ENCODE measurements at regions not wholly inside any gene's neighbourhood (a gene's known extent, or its start where the extent isn't known, plus 50 kb on each side); places are given as distances from the start of the nearest gene placed in this dataset.

DNA sequence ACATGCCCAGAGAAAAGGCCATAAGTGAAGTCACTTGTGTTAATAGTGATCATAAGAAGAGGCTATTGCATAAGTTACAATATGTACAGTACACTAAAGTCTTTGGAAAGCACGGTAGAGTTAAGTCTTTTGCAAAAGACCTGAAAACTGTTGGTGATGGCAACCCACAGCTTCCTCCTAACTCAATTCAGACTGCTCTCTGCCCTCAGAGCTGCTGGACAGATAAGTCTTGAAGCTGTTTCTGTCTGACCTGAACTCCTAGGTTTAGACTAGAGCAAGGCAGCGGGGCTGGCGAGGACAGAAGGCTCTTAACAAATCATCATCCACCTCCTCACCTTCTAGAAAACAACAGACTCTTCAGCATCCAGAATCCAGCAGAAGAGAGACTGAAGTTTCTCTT lies 125.4 kb downstream of the CD24 start:
- peak overlapping the region; percentile 71 for H3K27ac ChIP-seq (ENCODE audit: extremely low read depth, low read depth, low read length)
- H3K4me1 ChIP-seq (replicated peaks in 1 of 2; ENCODE audit: control insufficient read depth in 2 of 2, insufficient read depth in 2 of 2, low read length in 2 of 2), result peaks cover 4 to 43% of the 10 kb centered on the region in 2 experiments
- peak; percentile 63 for ATAC-seq
- H3K4me2 ChIP-seq (ENCODE audit: insufficient read depth, low read length), result peak overlapping the region; percentile 20; the same call in 1 of the 2 replicates
- H3K79me2 ChIP-seq (ENCODE audit: control insufficient read depth, insufficient read depth, low read length), result no peaks in the 10 kb centered on the region
- H3K9me1 ChIP-seq (ENCODE audit: control insufficient read depth, insufficient read depth, low read length), result no peaks in the 10 kb centered on the region
- H3K36me3 ChIP-seq (ENCODE audit: control insufficient read depth, insufficient read depth, low read length), result no peaks in the 10 kb centered on the region
- in situ Hi-C loops (cut with MboI), result no loop called here
- no peaks in the 10 kb centered on the region for H4K20me1 ChIP-seq (replicated peaks; ENCODE audit: control insufficient read depth, insufficient read depth, low read length)
- ChIA-PET POLR2A (interaction anchor here (1.5 kb wide), 1 partner anchor 11 kb away, joined by 3 read pairs; no protein-coding TSS in a partner anchor), CTCF (ENCODE audit: low intra/inter-chr PET ratio) (no interaction called here)
- no peaks in the 10 kb centered on the region for H3K9me3 ChIP-seq (replicated peaks; ENCODE audit: control insufficient read depth, insufficient read depth, low read depth, low read length)
- DNase-seq (ENCODE audit: extremely low read depth in 1 of 4, low spot score in 3 of 4), result peak in 2 of 4 experiments; percentile 43 to 68
- intact Hi-C loops (cut with micrococcal nuclease), result loop anchor here (5.0 kb wide), 1 partner anchor 38 kb away; no protein-coding TSS in a partner anchor
- peak overlapping the region; percentile 90 for H2AFZ ChIP-seq (ENCODE audit: low read depth, low read length)
- 13% methylated on average over 3 of the region's 3 CpGs for WGBS (ENCODE audit: insufficient coverage, low coverage, missing lambda C conversion rate)
- peak overlapping the region in 1 of 2 experiments; percentile 4; a peak in 2 of 4 replicates for H3K9ac ChIP-seq (ENCODE audit: insufficient read depth in 1 of 2, low read depth in 2 of 2, low read length in 2 of 2)
- no peak overlapping the region for H3K4me3 ChIP-seq
- peak; percentile 60 for FAIRE-seq
- no TSS peak for BruUV-seq (replicated peaks)
- H3K27me3 ChIP-seq (ENCODE audit: control insufficient read depth in 2 of 2, insufficient read depth in 2 of 2, low read length in 2 of 2), result no peaks in the 10 kb centered on the region
- TF ChIP-seq KAT8 (IDR thresholded peaks at IDR 0.05; ENCODE audit: low read depth), result no peak
- TF ChIP-seq, protein P1, sequence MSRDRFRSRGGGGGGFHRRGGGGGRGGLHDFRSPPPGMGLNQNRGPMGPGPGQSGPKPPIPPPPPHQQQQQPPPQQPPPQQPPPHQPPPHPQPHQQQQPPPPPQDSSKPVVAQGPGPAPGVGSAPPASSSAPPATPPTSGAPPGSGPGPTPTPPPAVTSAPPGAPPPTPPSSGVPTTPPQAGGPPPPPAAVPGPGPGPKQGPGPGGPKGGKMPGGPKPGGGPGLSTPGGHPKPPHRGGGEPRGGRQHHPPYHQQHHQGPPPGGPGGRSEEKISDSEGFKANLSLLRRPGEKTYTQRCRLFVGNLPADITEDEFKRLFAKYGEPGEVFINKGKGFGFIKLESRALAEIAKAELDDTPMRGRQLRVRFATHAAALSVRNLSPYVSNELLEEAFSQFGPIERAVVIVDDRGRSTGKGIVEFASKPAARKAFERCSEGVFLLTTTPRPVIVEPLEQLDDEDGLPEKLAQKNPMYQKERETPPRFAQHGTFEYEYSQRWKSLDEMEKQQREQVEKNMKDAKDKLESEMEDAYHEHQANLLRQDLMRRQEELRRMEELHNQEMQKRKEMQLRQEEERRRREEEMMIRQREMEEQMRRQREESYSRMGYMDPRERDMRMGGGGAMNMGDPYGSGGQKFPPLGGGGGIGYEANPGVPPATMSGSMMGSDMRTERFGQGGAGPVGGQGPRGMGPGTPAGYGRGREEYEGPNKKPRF (IDR thresholded peaks at IDR 0.05; ENCODE audit: low read depth, low read length), result no peak
- no peak for TF ChIP-seq PTBP1 (IDR thresholded peaks at IDR 0.05; ENCODE audit: low read depth, low read length)
- TF ChIP-seq ETV1 (tag; conservative IDR thresholded peaks at IDR 0.05; ENCODE audit: low read depth), result no peak
- no peak for TF ChIP-seq NFIX (CRISPR knock-in tag; IDR thresholded peaks at IDR 0.05; ENCODE audit: low read depth)
- TF ChIP-seq, protein P2, sequence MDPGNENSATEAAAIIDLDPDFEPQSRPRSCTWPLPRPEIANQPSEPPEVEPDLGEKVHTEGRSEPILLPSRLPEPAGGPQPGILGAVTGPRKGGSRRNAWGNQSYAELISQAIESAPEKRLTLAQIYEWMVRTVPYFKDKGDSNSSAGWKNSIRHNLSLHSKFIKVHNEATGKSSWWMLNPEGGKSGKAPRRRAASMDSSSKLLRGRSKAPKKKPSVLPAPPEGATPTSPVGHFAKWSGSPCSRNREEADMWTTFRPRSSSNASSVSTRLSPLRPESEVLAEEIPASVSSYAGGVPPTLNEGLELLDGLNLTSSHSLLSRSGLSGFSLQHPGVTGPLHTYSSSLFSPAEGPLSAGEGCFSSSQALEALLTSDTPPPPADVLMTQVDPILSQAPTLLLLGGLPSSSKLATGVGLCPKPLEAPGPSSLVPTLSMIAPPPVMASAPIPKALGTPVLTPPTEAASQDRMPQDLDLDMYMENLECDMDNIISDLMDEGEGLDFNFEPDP (CRISPR knock-in tag; IDR thresholded peaks at IDR 0.05), result no peak
- no peak for TF ChIP-seq SLC30A9 (CRISPR knock-in tag; IDR thresholded peaks at IDR 0.05)
- no peak for TF ChIP-seq ZNF174 (CRISPR knock-in tag; IDR thresholded peaks at IDR 0.05)
- TF ChIP-seq ZNF134 (CRISPR knock-in tag; conservative IDR thresholded peaks at IDR 0.05), result no peak
- TF ChIP-seq, protein P3, sequence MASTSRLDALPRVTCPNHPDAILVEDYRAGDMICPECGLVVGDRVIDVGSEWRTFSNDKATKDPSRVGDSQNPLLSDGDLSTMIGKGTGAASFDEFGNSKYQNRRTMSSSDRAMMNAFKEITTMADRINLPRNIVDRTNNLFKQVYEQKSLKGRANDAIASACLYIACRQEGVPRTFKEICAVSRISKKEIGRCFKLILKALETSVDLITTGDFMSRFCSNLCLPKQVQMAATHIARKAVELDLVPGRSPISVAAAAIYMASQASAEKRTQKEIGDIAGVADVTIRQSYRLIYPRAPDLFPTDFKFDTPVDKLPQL (IDR thresholded peaks at IDR 0.05; ENCODE audit: extremely low read depth, insufficient read length), result no peak
- no peak for TF ChIP-seq EGR1 (conservative IDR thresholded peaks at IDR 0.05)
- no peak for TF ChIP-seq ZNF707 (CRISPR knock-in tag; conservative IDR thresholded peaks at IDR 0.05)
- no peak for TF ChIP-seq ETV6 (IDR thresholded peaks at IDR 0.05; ENCODE audit: borderline replicate concordance in 1 of 2, low read depth in 2 of 2, low read length in 1 of 2)
- TF ChIP-seq ETV6 (CRISPR knock-in tag; IDR thresholded peaks at IDR 0.05; ENCODE audit: borderline replicate concordance), result no peak
- no peak for TF ChIP-seq SMARCE1 (IDR thresholded peaks at IDR 0.05)
- no peak for TF ChIP-seq ZNF57 (CRISPR knock-in tag; IDR thresholded peaks at IDR 0.05)
- no peak for TF ChIP-seq PTRF (tag; IDR thresholded peaks at IDR 0.05)

Measured in K562 (cell line).